Vagina (tissue), 2 donors: ENCODE measurements at regions not wholly inside any gene's neighbourhood (a gene's known extent, or its start where the extent isn't known, plus 50 kb on each side); places are given as distances from the start of the nearest gene placed in this dataset.

Source experiments
- DNase-seq, 2 donors: peaks; one replicate each; pipeline ENCODE4 v3.0.0-alpha.2; 2017; ENCODE audit errors: extremely low spot score in 2 of 2
- H3K27ac ChIP-seq: fragments of 200-600 bp; sonication (generic); one replicate; pipeline ENCODE4 v1.5.1; 2019
- H3K27me3 ChIP-seq: fragments of 200-600 bp; sonication (generic); one replicate; pipeline ENCODE4 v1.5.1; 2019
- H3K36me3 ChIP-seq, 2 donors: fragments of 200-600 bp; sonication (generic); one replicate each; pipeline ENCODE4 v1.5.1; 2017 to 2019
- H3K4me1 ChIP-seq: fragments of 200-600 bp; sonication (generic); one replicate; pipeline ENCODE4 v1.5.1; 2019
- H3K4me3 ChIP-seq, 2 donors: fragments of 200-600 bp; sonication (generic); 1 replicate in 1 of 2; 2 replicates in 1 of 2; pipeline ENCODE4 v1.5.1; 2016 to 2019
- H3K9me3 ChIP-seq: fragments of 200-600 bp; sonication (generic); one replicate; pipeline ENCODE4 v1.5.1; 2019
- POLR2A ChIP-seq, 2 donors: fragments of 450-650 bp; IDR thresholded peaks; one replicate each; pipeline ENCODE4 v1.6.1; 2017; ENCODE audit warnings: antibody characterized with exemption in 2 of 2, mild to moderate bottlenecking in 2 of 2, moderate library complexity in 2 of 2
- POLR2AphosphoS5 ChIP-seq, 2 donors: sonication (generic); formaldehyde crosslinking; IDR thresholded peaks; one replicate each; pipeline ENCODE4 v1.9.0; 2017; ENCODE audit warnings: antibody characterized with exemption in 2 of 2, mild to moderate bottlenecking in 2 of 2, low read depth in 1 of 2; ENCODE audit not compliant: insufficient read depth in 1 of 2
- intact Hi-C: fragments of 100-400 bp; cut with DNase I; formaldehyde crosslinking; loops from one replicate; pipeline ENCODE4 v1.15.1; 2023
- TF ChIP-seq, protein P1 (sequence below), 3 experiments: fragments of 450-650 bp in 2 of 3; fragments of 200-600 bp in 1 of 3; sonication (generic) in 1 of 3; IDR thresholded peaks; one replicate each; pipeline ENCODE4 v1.5.1; 2017 to 2019; ENCODE audit warnings: antibody characterized with exemption in 3 of 3, mild to moderate bottlenecking in 2 of 3, moderate library complexity in 2 of 3

DNA sequence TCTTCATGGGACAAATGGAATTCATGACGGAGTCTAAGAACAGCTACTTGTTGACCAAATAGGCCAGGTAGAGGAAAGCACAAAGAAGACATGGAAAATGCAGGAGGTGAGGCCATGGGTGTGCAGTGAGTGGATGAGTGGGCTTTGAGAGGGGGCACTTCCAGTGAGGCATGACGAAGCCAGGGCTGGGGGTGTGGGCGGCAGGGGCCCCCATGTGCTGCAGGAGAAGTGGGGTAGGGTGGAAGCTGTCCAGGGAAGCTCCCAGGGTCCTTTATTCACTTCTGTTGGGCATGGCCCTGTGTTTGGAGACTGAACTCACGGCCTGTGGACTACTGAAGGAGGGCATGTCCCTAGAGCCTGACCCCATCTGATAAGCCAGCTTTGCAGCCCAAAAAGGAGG lies 127.6 kb upstream of the SLC25A48 start:
- intact Hi-C loops = no loop called here
- no peaks in the 10 kb centered on the region for H3K27me3 ChIP-seq
- no peak for DNase-seq
- TF ChIP-seq, protein P1, sequence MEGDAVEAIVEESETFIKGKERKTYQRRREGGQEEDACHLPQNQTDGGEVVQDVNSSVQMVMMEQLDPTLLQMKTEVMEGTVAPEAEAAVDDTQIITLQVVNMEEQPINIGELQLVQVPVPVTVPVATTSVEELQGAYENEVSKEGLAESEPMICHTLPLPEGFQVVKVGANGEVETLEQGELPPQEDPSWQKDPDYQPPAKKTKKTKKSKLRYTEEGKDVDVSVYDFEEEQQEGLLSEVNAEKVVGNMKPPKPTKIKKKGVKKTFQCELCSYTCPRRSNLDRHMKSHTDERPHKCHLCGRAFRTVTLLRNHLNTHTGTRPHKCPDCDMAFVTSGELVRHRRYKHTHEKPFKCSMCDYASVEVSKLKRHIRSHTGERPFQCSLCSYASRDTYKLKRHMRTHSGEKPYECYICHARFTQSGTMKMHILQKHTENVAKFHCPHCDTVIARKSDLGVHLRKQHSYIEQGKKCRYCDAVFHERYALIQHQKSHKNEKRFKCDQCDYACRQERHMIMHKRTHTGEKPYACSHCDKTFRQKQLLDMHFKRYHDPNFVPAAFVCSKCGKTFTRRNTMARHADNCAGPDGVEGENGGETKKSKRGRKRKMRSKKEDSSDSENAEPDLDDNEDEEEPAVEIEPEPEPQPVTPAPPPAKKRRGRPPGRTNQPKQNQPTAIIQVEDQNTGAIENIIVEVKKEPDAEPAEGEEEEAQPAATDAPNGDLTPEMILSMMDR (IDR thresholded peaks at IDR 0.05) = no peak
- no peaks in the 10 kb centered on the region for H3K9me3 ChIP-seq
- H3K27ac ChIP-seq = no peak overlapping the region
- H3K4me3 ChIP-seq = no peak overlapping the region
- H3K4me1 ChIP-seq = peaks cover 43% of the 10 kb centered on the region
- no peaks in the 10 kb centered on the region for H3K36me3 ChIP-seq

DNA sequence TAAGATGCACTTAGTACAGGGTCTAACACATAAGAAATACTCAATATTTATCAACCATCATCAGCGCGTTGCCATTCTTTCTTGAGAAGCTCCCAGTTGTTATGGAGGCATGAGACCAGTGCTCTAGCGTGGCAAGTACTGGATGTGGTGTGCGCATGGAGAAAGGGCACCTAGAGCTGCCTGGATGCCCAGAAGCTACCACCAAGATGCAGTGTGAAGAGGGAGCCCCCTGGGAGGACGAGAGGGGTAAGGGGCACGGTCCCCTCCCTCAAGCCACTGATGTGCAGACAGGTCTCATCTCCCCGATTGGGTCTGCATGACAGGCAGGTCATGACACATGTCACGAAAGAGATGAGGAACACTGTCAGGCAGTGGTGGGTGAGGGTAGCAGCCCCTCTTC lies 127.7 kb upstream of the CXCL14 start:
- Histone ChIP-seq H3K9me3 (no peaks in the 10 kb centered on the region), H3K4me3 (no peak overlapping the region), H3K4me1 (peaks cover 43% of the 10 kb centered on the region), H3K27ac (no peak overlapping the region), H3K27me3 (no peaks in the 10 kb centered on the region), H3K36me3 (no peaks in the 10 kb centered on the region)
- DNase-seq = no peak
- intact Hi-C loops = no loop called here
- TF ChIP-seq POLR2AphosphoS5 (IDR thresholded peaks at IDR 0.05; ENCODE audit: insufficient read depth in 1 of 2, low read depth in 1 of 2) (no peak), POLR2A (IDR thresholded peaks at IDR 0.05) (no peak)
- TF ChIP-seq, protein P1 (IDR thresholded peaks at IDR 0.05) = no peak

DNA sequence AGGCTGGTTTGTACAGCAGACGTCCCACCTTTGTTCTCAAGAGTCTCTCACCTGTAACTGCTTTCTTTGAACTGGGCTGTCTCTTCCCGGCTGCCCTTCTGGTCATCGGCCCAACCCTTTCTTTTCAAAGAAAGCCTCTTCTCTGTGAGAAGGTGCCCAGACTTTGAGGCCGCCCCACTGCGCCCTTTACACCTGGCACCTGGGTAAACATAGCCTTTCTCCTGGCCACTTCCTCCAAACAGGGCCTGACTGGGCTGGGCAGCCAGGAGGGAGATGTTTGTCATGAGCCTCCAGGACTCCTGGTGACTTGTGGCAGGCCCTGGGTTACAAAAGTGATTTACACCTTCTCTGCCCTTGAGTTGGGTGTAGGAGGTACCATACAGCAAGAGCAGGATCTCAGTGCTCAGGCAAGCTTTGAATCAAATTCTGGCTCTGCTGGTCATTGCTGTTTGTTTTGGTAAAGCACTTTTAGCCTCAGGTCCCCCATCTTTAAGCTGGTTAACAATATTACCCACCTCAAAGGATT lies 127.2 kb upstream of the CXCL14 start:
- Histone ChIP-seq H3K4me3 (no peak overlapping the region), H3K27me3 (no peaks in the 10 kb centered on the region), H3K4me1 (peaks cover 43% of the 10 kb centered on the region), H3K9me3 (no peaks in the 10 kb centered on the region), H3K27ac (peak overlapping the region; percentile 51), H3K36me3 (no peaks in the 10 kb centered on the region)
- TF ChIP-seq POLR2AphosphoS5 (IDR thresholded peaks at IDR 0.05; ENCODE audit: insufficient read depth in 1 of 2, low read depth in 1 of 2) = no peak
- no peak for TF ChIP-seq POLR2A (IDR thresholded peaks at IDR 0.05)
- TF ChIP-seq, protein P1 (IDR thresholded peaks at IDR 0.05) = no peak
- intact Hi-C loops = no loop called here
- DNase-seq = no peak

DNA sequence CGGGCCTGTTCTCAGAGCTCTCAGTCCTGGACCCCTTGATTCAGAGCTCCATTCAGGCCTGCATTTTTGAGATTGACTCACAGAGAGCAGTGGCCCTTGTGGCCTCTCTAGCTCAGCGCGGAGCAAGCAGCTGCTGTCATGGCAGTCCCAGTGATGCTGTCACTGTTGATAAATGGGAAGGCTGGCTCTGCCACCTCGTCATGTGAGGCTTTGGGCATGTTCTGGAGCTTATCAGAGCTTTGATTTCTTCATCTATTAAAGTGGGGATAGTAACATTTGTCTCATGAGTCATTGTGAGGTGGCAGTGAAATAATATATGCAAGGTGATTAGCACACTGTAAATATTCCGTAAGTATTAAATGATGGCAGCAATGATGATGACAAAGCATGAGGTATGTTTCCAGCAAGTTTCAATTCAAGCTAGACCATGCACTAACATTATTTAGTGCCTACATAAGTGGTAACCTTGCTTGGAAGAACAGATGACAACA lies 126.4 kb upstream of the CXCL14 start:
- Histone ChIP-seq H3K36me3 (no peaks in the 10 kb centered on the region), H3K4me3 (no peak overlapping the region), H3K27me3 (no peaks in the 10 kb centered on the region), H3K4me1 (peaks cover 36% of the 10 kb centered on the region), H3K9me3 (no peaks in the 10 kb centered on the region), H3K27ac (no peak overlapping the region)
- DNase-seq = peak in 1 of 2 donors; percentile 86
- intact Hi-C loops = no loop called here
- TF ChIP-seq POLR2A (IDR thresholded peaks at IDR 0.05) (no peak), POLR2AphosphoS5 (IDR thresholded peaks at IDR 0.05; ENCODE audit: insufficient read depth in 1 of 2, low read depth in 1 of 2) (peak in 1 of 2 donors; percentile 86)
- TF ChIP-seq, protein P1 (IDR thresholded peaks at IDR 0.05) = no peak

DNA sequence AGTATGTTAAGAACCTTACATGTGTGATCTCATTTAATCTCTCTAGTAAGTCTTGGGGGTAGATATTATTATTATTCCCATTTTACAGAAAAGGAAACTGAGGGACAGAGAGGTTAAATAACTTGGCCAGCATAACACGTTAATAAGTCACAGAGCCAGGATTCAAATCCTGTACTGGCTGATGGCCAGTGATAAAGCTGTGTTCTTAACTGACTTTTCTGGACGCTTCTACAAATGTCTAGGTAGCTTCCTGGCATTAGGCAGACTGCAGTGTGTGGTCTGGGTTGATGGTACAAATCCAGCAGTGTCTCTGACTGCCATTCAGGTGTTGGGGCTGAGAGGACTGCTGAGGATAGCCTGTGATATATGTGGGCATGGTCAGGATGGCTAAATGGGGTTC lies 125.8 kb upstream of the CXCL14 start:
- H3K27ac ChIP-seq = no peak overlapping the region

More for the DNA sequence above, 125.8 kb upstream of the CXCL14 start:
- Histone ChIP-seq H3K36me3 (no peaks in the 10 kb centered on the region), H3K4me3 (no peak overlapping the region), H3K27me3 (no peaks in the 10 kb centered on the region), H3K9me3 (no peaks in the 10 kb centered on the region), H3K4me1 (peaks cover 30% of the 10 kb centered on the region)
- no peak for DNase-seq
- no peak for TF ChIP-seq POLR2A (IDR thresholded peaks at IDR 0.05)
- TF ChIP-seq POLR2AphosphoS5 (IDR thresholded peaks at IDR 0.05; ENCODE audit: insufficient read depth in 1 of 2, low read depth in 1 of 2) = no peak
- TF ChIP-seq, protein P1 (IDR thresholded peaks at IDR 0.05) = no peak
- intact Hi-C loops = no loop called here
